Prostate gland (tissue), 2 donors: ENCODE measurements at regions not wholly inside any gene's neighbourhood (a gene's known extent, or its start where the extent isn't known, plus 50 kb on each side); places are given as distances from the start of the nearest gene placed in this dataset.

Experiments
- POLR2AphosphoS5 ChIP-seq: sonication (generic); formaldehyde crosslinking; IDR thresholded peaks from one replicate; pipeline ENCODE4 v1.6.1; 2017; ENCODE audit warnings: antibody characterized with exemption
- TF ChIP-seq, protein P1 (sequence below), 4 experiments: fragments of 200-600 bp in 2 of 4; fragments of 450-650 bp in 2 of 4; sonication (generic) in 2 of 4; IDR thresholded peaks; 1 replicate in 3 of 4; 2 replicates in 1 of 4; pipeline ENCODE4 v1.5.1; 2016 to 2019; ENCODE audit warnings: antibody characterized with exemption in 4 of 4, mild to moderate bottlenecking in 2 of 4, moderate library complexity in 2 of 4

DNA sequence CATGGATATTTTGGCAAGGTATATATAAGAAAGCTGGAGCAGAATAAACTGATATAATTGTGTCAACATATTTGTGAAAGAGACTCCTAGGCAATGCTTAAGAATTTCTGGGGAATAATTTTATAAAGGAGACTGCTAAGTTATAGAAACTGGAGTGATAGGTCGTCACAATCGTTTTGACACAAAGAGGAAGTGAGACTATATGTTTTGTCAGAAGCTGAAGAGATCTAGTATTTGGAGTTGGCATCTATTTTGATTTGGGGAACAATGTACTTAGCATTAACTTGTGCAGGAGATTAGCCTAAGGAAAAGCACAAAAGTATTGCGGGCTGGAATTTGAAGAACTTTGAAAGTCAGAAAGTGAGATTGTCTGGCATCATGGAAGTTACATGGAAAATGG is 582.5 kb downstream of the TAF11L14 start:
- TF ChIP-seq POLR2AphosphoS5 = no peak
- TF ChIP-seq, protein P1, sequence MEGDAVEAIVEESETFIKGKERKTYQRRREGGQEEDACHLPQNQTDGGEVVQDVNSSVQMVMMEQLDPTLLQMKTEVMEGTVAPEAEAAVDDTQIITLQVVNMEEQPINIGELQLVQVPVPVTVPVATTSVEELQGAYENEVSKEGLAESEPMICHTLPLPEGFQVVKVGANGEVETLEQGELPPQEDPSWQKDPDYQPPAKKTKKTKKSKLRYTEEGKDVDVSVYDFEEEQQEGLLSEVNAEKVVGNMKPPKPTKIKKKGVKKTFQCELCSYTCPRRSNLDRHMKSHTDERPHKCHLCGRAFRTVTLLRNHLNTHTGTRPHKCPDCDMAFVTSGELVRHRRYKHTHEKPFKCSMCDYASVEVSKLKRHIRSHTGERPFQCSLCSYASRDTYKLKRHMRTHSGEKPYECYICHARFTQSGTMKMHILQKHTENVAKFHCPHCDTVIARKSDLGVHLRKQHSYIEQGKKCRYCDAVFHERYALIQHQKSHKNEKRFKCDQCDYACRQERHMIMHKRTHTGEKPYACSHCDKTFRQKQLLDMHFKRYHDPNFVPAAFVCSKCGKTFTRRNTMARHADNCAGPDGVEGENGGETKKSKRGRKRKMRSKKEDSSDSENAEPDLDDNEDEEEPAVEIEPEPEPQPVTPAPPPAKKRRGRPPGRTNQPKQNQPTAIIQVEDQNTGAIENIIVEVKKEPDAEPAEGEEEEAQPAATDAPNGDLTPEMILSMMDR (IDR thresholded peaks at IDR 0.05) = no peak
